SKM-1 treated with dmso at 0.1 percent for 144 hours (cell line): ENCODE measurements at regions not wholly inside any gene's neighbourhood (a gene's known extent, or its start where the extent isn't known, plus 50 kb on each side); places are given as distances from the start of the nearest gene placed in this dataset.
"Not testable (repeated sequence)": the region's sequence is repeated elsewhere in the genome, so short reads cannot be mapped to it uniquely, and the experiment has no call there.

Source experiments
- DNase-seq: peaks from one replicate; lab custom pipeline; 2025; ENCODE audit not compliant: unreplicated experiment; lab: John Stamatoyannopoulos, UW

- no peak for DNase-seq
These were observed 1961.5 kb upstream of the TENM3 start for GRCh38 chr4:180281724-180282123.

- no peak for DNase-seq
These were observed 1958.9 kb upstream of the TENM3 start for GRCh38 chr4:180284267-180284666.

- DNase-seq = no peak
These were observed 1957.4 kb upstream of the TENM3 start for GRCh38 chr4:180285796-180286195.

GRCh38 chr4:180292339-180292738 lies 1950.9 kb upstream of the TENM3 start:
- DNase-seq = no peak

- DNase-seq = no peak
These were observed 1947.1 kb upstream of the TENM3 start for GRCh38 chr4:180296036-180296599.

- no peak for DNase-seq
These were observed 1938.9 kb upstream of the TENM3 start for GRCh38 chr4:180304321-180304720.

GRCh38 chr4:180310616-180311015 lies 1932.6 kb upstream of the TENM3 start:
- DNase-seq = no peak

GRCh38 chr4:180314972-180315371 lies 1928.2 kb upstream of the TENM3 start:
- DNase-seq = no peak

GRCh38 chr4:180330521-180330920 lies 1912.7 kb upstream of the TENM3 start:
- no peak for DNase-seq

- no peak for DNase-seq
These were observed 1910.0 kb upstream of the TENM3 start for GRCh38 chr4:180333162-180333561.

- no peak for DNase-seq
These were observed 1907.6 kb upstream of the TENM3 start for GRCh38 chr4:180335566-180335965.

GRCh38 chr4:180336494-180337090 lies 1906.6 kb upstream of the TENM3 start:
- DNase-seq = no peak

GRCh38 chr4:180341926-180342325 lies 1901.3 kb upstream of the TENM3 start:
- no peak for DNase-seq

GRCh38 chr4:180350901-180351300 lies 1892.3 kb upstream of the TENM3 start:
- no peak for DNase-seq

- no peak for DNase-seq
These were observed 1886.4 kb upstream of the TENM3 start for GRCh38 chr4:180356766-180357165.

- not testable (repeated sequence) for DNase-seq
These were observed 1883.1 kb upstream of the TENM3 start for GRCh38 chr4:180360113-180360512.

- no peak for DNase-seq
These were observed 1879.4 kb upstream of the TENM3 start for GRCh38 chr4:180363815-180364214.

GRCh38 chr4:180372691-180373090 lies 1870.5 kb upstream of the TENM3 start:
- DNase-seq = no peak

- no peak for DNase-seq
These were observed 1865.5 kb upstream of the TENM3 start for GRCh38 chr4:180377741-180378140.

GRCh38 chr4:180380733-180381132 lies 1862.5 kb upstream of the TENM3 start:
- no peak for DNase-seq

GRCh38 chr4:180391613-180392012 lies 1851.6 kb upstream of the TENM3 start:
- no peak for DNase-seq

GRCh38 chr4:180394312-180394711 lies 1848.9 kb upstream of the TENM3 start:
- DNase-seq = no peak

- peak; percentile 29 for DNase-seq
These were observed 1848.5 kb upstream of the TENM3 start for GRCh38 chr4:180394730-180395129.
